HG02943 (cell line): ENCODE measurements at regions not wholly inside any gene's neighbourhood (a gene's known extent, or its start where the extent isn't known, plus 50 kb on each side); places are given as distances from the start of the nearest gene placed in this dataset.
"Not testable (repeated sequence)": the region's sequence is repeated elsewhere in the genome, so short reads cannot be mapped to it uniquely, and the experiment has no call there.

Experiments
- ATAC-seq: cut with Tn5 transposase; IDR thresholded peaks from one replicate; pipeline ENCODE4 v1.9.1; 2021; ENCODE audit warnings: mild to moderate bottlenecking, low read depth, moderate library complexity; ENCODE audit not compliant: unreplicated experiment

- ATAC-seq, result not testable (repeated sequence)
Observed at GRCh38 chr20:6693808-6694198, 73.7 kb upstream of the BMP2 start.

- ATAC-seq, result no peak
Observed at GRCh38 chr20:6693178-6693807, 74.2 kb upstream of the BMP2 start.

- ATAC-seq, result no peak
Observed at GRCh38 chr20:6692566-6693173, 74.8 kb upstream of the BMP2 start.

GRCh38 chr20:6691516-6691915, 76.0 kb upstream of the BMP2 start:
- ATAC-seq, result no peak

GRCh38 chr20:6689339-6689973, 78.0 kb upstream of the BMP2 start:
- no peak for ATAC-seq

- ATAC-seq, result no peak
Observed at GRCh38 chr20:6686171-6686570, 81.3 kb upstream of the BMP2 start.

GRCh38 chr20:6685626-6686025, 81.9 kb upstream of the BMP2 start:
- ATAC-seq, result no peak

GRCh38 chr20:6685181-6685582, 82.3 kb upstream of the BMP2 start:
- ATAC-seq, result no peak

GRCh38 chr20:6683021-6683977, 84.2 kb upstream of the BMP2 start:
- ATAC-seq, result no peak

GRCh38 chr20:6680854-6681253, 86.6 kb upstream of the BMP2 start:
- no peak for ATAC-seq

GRCh38 chr20:6680441-6680840, 87.0 kb upstream of the BMP2 start:
- ATAC-seq, result no peak

GRCh38 chr20:6679086-6679485, 88.4 kb upstream of the BMP2 start:
- ATAC-seq, result no peak

GRCh38 chr20:6678101-6678500, 89.4 kb upstream of the BMP2 start:
- no peak for ATAC-seq

- no peak for ATAC-seq
Observed at GRCh38 chr20:6674831-6675230, 92.7 kb upstream of the BMP2 start.

- no peak for ATAC-seq
Observed at GRCh38 chr20:6673071-6673470, 94.4 kb upstream of the BMP2 start.

- ATAC-seq, result no peak
Observed at GRCh38 chr20:6671829-6672228, 95.7 kb upstream of the BMP2 start.

GRCh38 chr20:6668546-6668945, 98.9 kb upstream of the BMP2 start:
- ATAC-seq, result no peak

GRCh38 chr20:6665621-6666355, 101.7 kb upstream of the BMP2 start:
- no peak for ATAC-seq

GRCh38 chr20:6665161-6665560, 102.3 kb upstream of the BMP2 start:
- no peak for ATAC-seq

- ATAC-seq, result no peak
Observed at GRCh38 chr20:6664574-6664973, 102.9 kb upstream of the BMP2 start.
